ENCODE measurements at regions not wholly inside any gene's neighbourhood (a gene's known extent, or its start where the extent isn't known, plus 50 kb on each side); places are given as distances from the start of the nearest gene placed in this dataset.

DNA sequence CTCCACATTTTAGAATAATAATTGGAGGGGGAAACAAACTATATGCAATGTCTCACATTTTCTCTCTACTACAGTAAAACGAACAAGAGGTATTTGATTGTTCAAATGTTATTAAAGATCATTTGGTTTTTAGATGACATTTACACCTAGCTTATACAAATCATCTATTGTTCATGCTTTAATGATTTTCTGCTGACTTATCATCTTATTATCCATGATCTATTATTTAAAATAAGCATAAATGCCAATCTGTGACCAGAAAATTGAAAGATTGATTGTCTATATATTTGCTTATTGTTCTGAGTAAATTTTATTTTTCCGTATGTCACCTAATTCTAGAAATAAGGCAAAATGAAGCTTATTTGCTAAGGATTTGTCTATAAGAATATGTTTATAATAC lies 537.2 kb downstream of the KCNJ3 start (continued):
- TF ChIP-seq, protein P1, sequence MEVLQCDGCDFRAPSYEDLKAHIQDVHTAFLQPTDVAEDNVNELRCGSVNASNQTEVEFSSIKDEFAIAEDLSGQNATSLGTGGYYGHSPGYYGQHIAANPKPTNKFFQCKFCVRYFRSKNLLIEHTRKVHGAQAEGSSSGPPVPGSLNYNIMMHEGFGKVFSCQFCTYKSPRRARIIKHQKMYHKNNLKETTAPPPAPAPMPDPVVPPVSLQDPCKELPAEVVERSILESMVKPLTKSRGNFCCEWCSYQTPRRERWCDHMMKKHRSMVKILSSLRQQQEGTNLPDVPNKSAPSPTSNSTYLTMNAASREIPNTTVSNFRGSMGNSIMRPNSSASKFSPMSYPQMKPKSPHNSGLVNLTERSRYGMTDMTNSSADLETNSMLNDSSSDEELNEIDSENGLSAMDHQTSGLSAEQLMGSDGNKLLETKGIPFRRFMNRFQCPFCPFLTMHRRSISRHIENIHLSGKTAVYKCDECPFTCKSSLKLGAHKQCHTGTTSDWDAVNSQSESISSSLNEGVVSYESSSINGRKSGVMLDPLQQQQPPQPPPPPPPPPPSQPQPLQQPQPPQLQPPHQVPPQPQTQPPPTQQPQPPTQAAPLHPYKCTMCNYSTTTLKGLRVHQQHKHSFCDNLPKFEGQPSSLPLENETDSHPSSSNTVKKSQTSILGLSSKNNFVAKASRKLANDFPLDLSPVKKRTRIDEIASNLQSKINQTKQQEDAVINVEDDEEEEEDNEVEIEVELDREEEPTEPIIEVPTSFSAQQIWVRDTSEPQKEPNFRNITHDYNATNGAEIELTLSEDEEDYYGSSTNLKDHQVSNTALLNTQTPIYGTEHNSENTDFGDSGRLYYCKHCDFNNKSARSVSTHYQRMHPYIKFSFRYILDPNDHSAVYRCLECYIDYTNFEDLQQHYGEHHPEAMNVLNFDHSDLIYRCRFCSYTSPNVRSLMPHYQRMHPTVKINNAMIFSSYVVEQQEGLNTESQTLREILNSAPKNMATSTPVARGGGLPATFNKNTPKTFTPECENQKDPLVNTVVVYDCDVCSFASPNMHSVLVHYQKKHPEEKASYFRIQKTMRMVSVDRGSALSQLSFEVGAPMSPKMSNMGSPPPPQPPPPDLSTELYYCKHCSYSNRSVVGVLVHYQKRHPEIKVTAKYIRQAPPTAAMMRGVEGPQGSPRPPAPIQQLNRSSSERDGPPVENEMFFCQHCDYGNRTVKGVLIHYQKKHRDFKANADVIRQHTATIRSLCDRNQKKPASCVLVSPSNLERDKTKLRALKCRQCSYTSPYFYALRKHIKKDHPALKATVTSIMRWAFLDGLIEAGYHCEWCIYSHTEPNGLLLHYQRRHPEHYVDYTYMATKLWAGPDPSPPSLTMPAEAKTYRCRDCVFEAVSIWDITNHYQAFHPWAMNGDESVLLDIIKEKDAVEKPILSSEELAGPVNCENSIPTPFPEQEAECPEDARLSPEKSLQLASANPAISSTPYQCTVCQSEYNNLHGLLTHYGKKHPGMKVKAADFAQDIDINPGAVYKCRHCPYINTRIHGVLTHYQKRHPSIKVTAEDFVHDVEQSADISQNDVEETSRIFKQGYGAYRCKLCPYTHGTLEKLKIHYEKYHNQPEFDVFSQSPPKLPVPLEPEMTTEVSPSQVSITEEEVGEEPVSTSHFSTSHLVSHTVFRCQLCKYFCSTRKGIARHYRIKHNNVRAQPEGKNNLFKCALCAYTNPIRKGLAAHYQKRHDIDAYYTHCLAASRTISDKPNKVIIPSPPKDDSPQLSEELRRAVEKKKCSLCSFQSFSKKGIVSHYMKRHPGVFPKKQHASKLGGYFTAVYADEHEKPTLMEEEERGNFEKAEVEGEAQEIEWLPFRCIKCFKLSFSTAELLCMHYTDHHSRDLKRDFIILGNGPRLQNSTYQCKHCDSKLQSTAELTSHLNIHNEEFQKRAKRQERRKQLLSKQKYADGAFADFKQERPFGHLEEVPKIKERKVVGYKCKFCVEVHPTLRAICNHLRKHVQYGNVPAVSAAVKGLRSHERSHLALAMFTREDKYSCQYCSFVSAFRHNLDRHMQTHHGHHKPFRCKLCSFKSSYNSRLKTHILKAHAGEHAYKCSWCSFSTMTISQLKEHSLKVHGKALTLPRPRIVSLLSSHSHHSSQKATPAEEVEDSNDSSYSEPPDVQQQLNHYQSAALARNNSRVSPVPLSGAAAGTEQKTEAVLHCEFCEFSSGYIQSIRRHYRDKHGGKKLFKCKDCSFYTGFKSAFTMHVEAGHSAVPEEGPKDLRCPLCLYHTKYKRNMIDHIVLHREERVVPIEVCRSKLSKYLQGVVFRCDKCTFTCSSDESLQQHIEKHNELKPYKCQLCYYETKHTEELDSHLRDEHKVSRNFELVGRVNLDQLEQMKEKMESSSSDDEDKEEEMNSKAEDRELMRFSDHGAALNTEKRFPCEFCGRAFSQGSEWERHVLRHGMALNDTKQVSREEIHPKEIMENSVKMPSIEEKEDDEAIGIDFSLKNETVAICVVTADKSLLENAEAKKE (CRISPR knock-in tag; IDR thresholded peaks at IDR 0.05) = no peak
- TF ChIP-seq CREB1 (CRISPR knock-in tag; IDR thresholded peaks at IDR 0.05; ENCODE audit: low read depth) (no peak), EZH2phosphoT487 (IDR thresholded peaks at IDR 0.05; ENCODE audit: unreplicated experiment) (no peak), ZNF331 (CRISPR knock-in tag; IDR thresholded peaks at IDR 0.05; ENCODE audit: low read depth) (no peak), STAT1 (IDR thresholded peaks at IDR 0.05; ENCODE audit: unreplicated experiment) (no peak)

DNA sequence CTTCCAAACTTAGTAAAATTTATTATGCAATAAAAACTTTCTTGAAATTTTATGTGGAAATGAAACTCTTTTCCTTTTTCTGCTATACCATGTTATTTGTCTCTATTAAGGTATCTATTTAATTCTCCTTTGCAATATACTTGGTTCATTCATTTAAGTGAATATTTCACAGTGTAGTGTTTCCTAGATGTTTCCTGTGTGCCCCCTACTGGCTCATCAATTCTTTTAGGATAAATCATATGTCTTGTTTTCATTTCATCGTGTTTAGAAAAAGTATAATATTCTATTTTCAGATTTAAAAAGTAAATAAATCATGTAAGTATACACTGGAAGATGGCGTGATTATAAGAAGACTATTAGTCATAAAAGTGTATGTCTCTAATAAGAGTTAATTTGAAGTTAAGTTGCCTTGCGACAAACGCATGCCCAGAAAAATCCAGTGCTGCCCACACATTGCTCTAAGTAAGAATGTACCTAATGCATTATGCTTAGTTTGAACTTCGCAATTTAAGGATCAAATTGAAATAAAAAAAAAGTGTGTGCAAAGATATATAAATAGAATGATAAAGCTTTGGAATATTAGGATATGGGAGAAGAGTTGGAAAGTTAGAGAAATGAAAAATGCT lies 525.4 kb downstream of the KCNJ3 start:
- no peak overlapping the region for H3K4me3 Mint-ChIP-seq
- H4K20me1 ChIP-seq (replicated peaks; ENCODE audit: insufficient read depth) = no peaks in the 10 kb centered on the region
- H3K4me1 Mint-ChIP-seq = no peaks in the 10 kb centered on the region
- H3K36me3 Mint-ChIP-seq (ENCODE audit: low read depth) = no peaks in the 10 kb centered on the region
- H3K79me2 ChIP-seq (replicated peaks; ENCODE audit: insufficient read depth) = no peaks in the 10 kb centered on the region
- no peak for TF ChIP-seq EZH2 (IDR thresholded peaks at IDR 0.05; ENCODE audit: low read depth, unreplicated experiment)
- TF ChIP-seq, protein P2, sequence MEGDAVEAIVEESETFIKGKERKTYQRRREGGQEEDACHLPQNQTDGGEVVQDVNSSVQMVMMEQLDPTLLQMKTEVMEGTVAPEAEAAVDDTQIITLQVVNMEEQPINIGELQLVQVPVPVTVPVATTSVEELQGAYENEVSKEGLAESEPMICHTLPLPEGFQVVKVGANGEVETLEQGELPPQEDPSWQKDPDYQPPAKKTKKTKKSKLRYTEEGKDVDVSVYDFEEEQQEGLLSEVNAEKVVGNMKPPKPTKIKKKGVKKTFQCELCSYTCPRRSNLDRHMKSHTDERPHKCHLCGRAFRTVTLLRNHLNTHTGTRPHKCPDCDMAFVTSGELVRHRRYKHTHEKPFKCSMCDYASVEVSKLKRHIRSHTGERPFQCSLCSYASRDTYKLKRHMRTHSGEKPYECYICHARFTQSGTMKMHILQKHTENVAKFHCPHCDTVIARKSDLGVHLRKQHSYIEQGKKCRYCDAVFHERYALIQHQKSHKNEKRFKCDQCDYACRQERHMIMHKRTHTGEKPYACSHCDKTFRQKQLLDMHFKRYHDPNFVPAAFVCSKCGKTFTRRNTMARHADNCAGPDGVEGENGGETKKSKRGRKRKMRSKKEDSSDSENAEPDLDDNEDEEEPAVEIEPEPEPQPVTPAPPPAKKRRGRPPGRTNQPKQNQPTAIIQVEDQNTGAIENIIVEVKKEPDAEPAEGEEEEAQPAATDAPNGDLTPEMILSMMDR (conservative IDR thresholded peaks at IDR 0.05; ENCODE audit: low read depth in 2 of 2) = peak in 1 of 2 experiments; percentile 75; a peak in 3 of 4 replicates
- ATAC-seq = no peak
- H3K27me3 ChIP-seq (ENCODE audit: insufficient read depth) = no peaks in the 10 kb centered on the region
- H3K9me2 ChIP-seq (ENCODE audit: insufficient read depth) = no peaks in the 10 kb centered on the region
- no peak overlapping the region for H3K27ac Mint-ChIP-seq
- H3K4me1 ChIP-seq (ENCODE audit: insufficient read depth) = no peaks in the 10 kb centered on the region
- H3K4me2 ChIP-seq = no peak overlapping the region
- no peak overlapping the region for H3K27ac ChIP-seq (ENCODE audit: low read depth)
- H3K27me3 Mint-ChIP-seq (ENCODE audit: insufficient read depth, low read depth, poor library complexity) = no peaks in the 10 kb centered on the region
- no peaks in the 10 kb centered on the region; the same call in 2 of the 3 replicates for H3K9me3 Mint-ChIP-seq
- no peak overlapping the region for H2AFZ ChIP-seq
- DNase-seq (ENCODE audit: low spot score) = peak; percentile 40
- no peaks in the 10 kb centered on the region for H3K36me3 ChIP-seq (ENCODE audit: insufficient read depth)
- no peak overlapping the region for H3K4me3 ChIP-seq
- no peaks in the 10 kb centered on the region for H3F3A ChIP-seq (replicated peaks; ENCODE audit: low read depth)

Data from GM23338 (cell line).